ENCODE measurements at regions not wholly inside any gene's neighbourhood (a gene's known extent, or its start where the extent isn't known, plus 50 kb on each side); places are given as distances from the start of the nearest gene placed in this dataset.

DNA sequence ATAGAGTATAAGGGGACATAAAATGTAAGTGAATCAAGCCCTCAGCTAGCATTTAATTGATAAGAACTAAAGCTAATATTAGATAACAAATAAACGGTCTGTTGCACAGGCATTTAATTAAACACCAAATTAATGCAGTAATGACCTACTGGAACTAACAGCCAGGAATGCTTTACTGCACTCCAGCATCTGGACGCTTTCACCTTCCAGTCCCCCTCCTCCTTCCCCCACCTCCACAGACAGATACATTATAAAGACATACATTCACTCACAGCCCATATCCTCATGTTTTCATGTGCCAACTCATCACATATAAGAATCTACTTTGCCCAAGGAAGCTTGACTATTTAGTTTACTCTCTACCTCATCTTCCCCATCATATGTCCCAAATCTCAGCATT is 337.4 kb upstream of the PIK3C3 start:
- no peak for DNase-seq

GRCh38 chr18:41613003-41613609 is 341.9 kb upstream of the PIK3C3 start:
- DNase-seq: no peak

DNA sequence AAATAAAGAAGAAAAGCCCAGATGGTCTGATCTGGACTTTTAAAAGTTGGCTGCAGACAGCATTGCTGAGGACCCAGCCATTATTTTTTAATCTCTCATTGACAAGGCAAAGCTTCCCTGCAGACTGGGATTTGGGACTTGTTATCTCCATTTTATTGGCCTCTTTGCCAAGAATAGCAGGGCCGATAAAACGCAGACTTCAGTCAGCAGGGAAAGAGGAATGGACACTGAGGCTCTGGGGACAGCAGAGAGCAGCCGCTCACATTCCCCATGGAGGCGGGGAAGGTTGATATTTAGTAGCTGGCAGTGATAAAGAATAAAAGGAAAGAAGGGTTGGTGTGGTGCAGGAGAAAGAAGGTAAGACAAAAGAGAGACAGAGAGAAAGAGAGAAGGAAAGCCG is 350.1 kb upstream of the PIK3C3 start:
- no peak for DNase-seq

- no peak for DNase-seq
These were observed 353.0 kb upstream of the PIK3C3 start for GRCh38 chr18:41602034-41602433.

DNA sequence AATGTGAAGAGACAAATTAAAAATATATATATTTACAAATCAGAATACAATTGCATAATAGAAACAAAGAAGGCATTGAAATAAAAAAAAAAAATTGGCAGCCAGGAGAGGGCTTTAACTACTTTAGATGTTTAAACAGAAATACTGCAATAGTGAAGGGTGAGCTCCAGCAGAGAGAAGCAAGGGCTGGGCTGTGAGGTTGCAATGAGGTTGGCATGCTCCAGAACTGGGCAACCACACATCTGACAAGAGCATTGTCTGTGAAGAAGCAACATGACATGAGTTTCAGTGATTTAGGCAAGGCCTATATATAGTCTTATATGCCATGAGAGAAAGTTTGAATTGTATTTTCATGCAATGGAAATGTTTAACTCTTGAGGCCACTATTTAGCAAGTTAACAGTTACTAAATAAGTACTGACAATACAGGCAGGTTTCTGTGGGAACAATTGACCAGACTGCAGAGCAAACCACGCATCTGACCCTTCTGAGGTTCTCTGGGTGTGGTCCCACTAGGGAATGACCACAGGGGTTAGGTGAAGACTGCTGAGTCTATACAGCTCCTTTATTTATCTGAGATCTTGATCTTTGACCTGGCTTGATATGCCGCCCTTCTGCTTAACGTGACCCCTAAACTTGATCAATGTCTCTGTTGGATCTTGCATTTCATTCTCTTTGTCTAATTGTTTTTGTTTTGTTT is 354.2 kb upstream of the PIK3C3 start:
- DNase-seq: no peak

DNA sequence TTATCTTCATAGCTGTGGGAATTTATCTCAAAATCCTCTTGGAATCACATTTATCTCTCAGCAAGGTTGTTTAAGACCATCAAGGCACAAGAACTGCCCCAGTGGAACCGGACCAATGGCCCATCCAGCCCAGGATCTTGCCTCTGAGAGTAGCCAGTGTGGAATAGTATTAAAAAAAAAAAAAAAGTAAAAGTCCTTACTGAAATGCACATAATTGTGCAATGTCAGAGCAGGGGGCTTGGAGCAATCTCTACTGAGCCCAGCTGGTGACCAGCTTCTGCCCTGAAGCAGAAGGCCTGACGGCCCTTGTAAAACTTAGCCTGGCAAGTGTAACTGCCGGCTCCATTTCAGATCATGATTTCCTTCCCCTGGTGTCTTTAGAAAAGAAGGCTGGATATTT is 355.6 kb upstream of the PIK3C3 start:
- DNase-seq: no peak

- no peak for DNase-seq
These were observed 360.5 kb upstream of the PIK3C3 start for GRCh38 chr18:41594582-41594981.

DNA sequence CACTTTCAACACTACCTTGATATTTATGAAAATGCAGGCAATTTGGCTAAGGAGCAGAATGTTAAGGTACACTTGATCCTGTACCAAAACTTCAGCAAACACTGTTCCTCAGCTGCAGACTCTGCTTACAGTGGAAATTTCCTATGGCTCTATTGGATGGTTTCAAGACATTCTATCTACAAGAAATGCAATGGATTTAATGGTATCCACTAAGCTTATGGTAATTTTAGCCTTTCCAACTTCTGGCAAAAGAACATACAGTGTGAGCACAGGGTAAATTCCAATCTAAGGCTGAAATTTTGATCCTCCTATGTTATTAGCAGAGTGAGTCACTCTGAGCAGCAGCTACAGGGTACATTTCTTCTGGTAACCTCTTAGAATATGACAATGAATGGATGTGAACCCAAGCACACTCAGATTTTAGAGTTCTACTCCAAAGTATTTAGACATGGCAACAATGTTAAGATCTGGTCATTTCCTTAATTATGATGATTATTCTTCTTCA is 361.8 kb upstream of the PIK3C3 start:
- DNase-seq: no peak

- DNase-seq: no peak
These were observed 367.1 kb upstream of the PIK3C3 start for GRCh38 chr18:41587976-41588375.

DNA sequence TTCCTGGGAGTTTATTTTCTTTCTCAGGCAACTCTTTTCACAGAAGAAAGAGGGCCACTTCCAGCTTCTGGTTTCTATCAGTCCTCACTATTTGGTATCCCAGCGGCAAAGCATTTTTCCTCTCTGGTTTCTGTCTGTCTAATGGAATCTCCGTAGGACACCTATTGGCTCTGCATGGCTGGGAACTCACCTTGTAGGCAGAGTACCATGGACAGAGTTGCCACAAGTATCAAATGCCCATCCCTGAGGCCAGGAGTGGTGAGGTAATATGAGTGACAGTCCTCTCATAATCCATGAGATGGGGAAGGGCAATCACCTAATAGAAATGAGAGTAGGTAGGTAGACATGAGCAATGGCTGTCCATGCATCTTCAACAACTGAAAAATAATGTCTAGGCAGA is 369.5 kb upstream of the PIK3C3 start:
- DNase-seq: no peak

- no peak for DNase-seq
These were observed 375.8 kb upstream of the PIK3C3 start for GRCh38 chr18:41579185-41579584.

DNA sequence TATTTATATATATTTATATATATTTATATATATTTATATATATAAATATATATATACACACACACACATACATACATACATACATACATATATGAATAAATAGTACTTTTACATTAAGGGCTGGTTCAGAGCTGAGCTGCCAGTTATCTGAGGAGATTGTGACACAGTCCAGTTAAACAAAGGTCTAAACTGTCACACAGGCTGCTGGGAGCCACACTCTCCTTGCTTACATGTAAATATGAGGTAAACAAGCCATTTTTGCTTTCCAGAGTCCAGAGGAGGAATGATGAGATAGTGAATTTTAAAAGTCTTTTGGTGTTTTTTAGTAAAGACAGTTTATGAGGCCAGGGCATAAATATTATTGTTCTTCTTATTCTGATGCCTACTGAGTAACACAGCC is 377.5 kb upstream of the PIK3C3 start:
- DNase-seq: no peak

GRCh38 chr18:41576643-41577042 is 378.4 kb upstream of the PIK3C3 start:
- DNase-seq: no peak

DNA sequence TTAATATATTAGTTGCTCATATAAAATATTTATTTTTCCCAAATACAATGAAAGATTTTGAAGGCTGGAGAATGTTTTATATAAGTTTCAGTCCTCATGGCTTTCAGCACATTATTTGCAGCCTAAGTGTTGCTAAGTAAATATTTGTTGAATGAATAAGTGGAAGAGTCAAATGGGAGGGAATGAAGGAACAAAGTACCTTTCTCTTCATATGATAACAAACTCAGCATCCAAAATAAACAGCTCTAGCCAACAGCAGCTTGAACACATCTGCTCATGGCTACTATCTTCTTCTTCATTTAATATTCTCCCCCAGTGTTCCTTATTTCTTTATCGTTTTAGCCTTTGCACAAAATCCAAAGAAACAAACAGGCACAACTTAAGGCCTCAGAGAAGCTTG is 385.2 kb upstream of the PIK3C3 start:
- DNase-seq: no peak

DNA sequence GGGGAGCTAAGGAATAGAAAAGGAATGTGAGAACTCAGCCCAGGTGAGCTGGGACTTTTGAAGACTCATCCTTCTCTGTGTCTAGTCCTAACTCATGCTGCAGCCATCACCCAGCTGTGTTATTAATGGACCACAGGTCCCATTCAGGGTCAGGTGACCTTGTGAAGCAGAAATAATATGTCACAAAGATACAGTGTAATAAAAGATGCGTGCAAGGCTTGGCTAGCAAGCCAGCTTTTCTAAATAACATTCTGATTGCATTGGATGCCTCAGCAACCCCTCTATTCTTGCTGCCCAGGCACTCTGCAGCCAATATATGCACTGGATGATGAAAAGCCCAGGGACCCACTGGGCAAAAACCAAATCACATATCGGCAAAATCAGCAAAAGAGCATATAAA is 393.1 kb upstream of the PIK3C3 start:
- DNase-seq: no peak

DNA sequence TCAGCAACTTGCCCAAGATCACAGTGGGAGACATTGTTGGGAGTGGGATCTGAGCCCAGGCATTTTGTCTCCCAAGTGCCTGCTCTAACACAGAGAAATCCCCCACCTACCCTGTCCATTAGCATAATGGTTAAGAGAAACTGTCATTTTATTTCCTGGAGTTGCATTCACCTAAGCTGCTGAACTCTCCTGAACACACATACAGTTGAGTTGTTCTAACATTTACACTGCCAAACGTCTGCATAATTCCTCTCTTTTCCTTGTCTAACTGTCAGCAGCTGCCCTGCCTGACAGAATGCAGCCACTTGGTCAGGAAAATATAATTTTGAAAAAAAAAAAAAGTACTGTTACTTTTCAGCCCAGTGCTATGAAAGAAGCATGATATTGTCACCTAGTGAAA is 396.3 kb upstream of the PIK3C3 start:
- no peak for DNase-seq

- DNase-seq: no peak
These were observed 401.3 kb upstream of the PIK3C3 start for GRCh38 chr18:41553716-41554115.

- DNase-seq: no peak
These were observed 406.3 kb upstream of the PIK3C3 start for GRCh38 chr18:41548521-41549260.

DNA sequence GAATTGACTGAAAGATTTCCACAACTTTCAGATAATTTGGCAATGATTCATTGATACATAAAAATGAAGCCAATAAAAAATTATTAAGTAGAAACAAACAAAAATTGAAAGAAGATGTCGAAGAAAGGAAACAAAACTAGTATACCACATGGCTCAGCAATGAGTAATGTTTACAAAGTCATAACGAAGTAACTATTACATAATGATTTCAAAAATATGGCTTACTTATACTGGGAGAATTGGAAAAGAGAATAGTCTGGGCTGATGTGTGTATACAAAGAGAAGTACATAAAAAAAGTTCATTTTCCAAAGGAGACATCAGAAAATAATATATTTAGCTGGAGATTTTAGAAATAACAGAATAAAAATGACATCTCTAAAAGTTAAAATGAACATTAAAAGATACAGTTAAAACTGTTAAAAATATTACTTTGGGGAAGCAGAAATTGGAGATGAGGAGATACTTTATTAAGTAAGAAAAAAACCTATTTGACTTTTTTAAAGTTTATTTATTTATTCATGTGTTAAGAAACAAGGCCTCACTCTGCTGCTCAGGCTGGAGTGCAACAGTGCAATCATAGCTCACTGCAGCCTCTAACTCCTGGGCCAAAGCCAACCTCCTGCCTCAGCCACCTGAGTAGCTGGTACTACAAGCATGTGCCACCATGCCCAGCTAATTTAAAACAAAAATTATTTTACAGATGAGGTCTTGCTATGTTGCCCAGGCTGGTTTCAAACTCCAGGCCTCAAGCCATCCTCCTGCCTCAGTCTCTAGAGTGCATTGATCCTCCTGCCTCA is 409.7 kb upstream of the PIK3C3 start:
- DNase-seq: no peak

- DNase-seq: no peak
These were observed 411.2 kb upstream of the PIK3C3 start for GRCh38 chr18:41543815-41544214.

GRCh38 chr18:41540237-41540871 is 414.7 kb upstream of the PIK3C3 start:
- no peak for DNase-seq

GRCh38 chr18:41538751-41539150 is 416.3 kb upstream of the PIK3C3 start:
- DNase-seq: no peak

GRCh38 chr18:41537666-41538065 is 417.4 kb upstream of the PIK3C3 start:
- no peak for DNase-seq
